ENCODE measurements at regions not wholly inside any gene's neighbourhood (a gene's known extent, or its start where the extent isn't known, plus 50 kb on each side); places are given as distances from the start of the nearest gene placed in this dataset.

- TF ChIP-seq CTCF (IDR thresholded peaks at IDR 0.05) (no peak), POLR2A (IDR thresholded peaks at IDR 0.05) (no peak)
These were observed 140.4 kb upstream of the CITED2 start for GRCh38 chr6:139514819-139515218.

All from Peyer's patch (tissue), 4 donors.